OCI-LY3 (cell line): ENCODE measurements at regions not wholly inside any gene's neighbourhood (a gene's known extent, or its start where the extent isn't known, plus 50 kb on each side); places are given as distances from the start of the nearest gene placed in this dataset.

Experiments used
- CTCF ChIP-seq: fragments of 200-600, 300-600 bp; sonication (generic); IDR thresholded peaks from 2 replicates; pipeline ENCODE4 v1.5.1; 2014; ENCODE audit warnings: antibody characterized with exemption, low read length, low read depth
- EZH2phosphoT487 ChIP-seq: fragments of 200-600 bp; shearing (Covaris generic); IDR thresholded peaks from 2 replicates; pipeline ENCODE4 v1.6.1; 2018; ENCODE audit warnings: antibody characterized with exemption, mixed run types, low read depth

DNA sequence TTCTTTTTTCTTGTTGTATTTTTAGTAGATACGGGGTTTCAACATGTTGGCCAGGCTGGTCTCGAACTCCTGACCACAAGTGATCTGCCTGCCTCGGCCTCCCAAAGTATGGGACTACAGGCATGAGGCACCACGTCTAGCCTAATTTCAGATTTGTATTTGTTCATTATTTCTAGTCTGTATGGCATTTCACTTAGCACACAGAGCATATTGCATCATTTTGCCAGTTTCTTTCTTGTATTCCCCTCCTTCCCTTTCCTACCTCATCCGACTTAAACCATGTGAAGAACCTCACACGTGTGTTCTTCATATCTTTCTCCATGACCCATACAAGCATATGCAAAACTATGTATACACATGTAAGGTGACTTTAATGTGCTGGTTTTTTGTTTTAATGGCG, 470.0 kb downstream of the CBLN4 start:
- TF ChIP-seq CTCF = no peak
- no peak for TF ChIP-seq EZH2phosphoT487
